Hippocampal formation (tissue), 2 donors: ENCODE measurements at regions not wholly inside any gene's neighbourhood (a gene's known extent, or its start where the extent isn't known, plus 50 kb on each side); places are given as distances from the start of the nearest gene placed in this dataset.

Experiments used
- DNase-seq, 2 donors: peaks; one replicate each; lab custom pipeline; 2025; lab: John Stamatoyannopoulos, UW

- no peak for DNase-seq
Observed at GRCh38 chr12:31781894-31782540, 53.2 kb upstream of the AMN1 start.

GRCh38 chr12:31780096-31780495 is 51.3 kb upstream of the AMN1 start:
- DNase-seq, result no peak

GRCh38 chr12:31778687-31779086 is 49.9 kb upstream of the AMN1 start:
- no peak for DNase-seq
